HG03378 (cell line): ENCODE measurements at regions not wholly inside any gene's neighbourhood (a gene's known extent, or its start where the extent isn't known, plus 50 kb on each side); places are given as distances from the start of the nearest gene placed in this dataset.

Experiments
- ATAC-seq: cut with Tn5 transposase; IDR thresholded peaks from one replicate; pipeline ENCODE4 v1.9.1; 2021; ENCODE audit warnings: mild to moderate bottlenecking, moderate library complexity; ENCODE audit not compliant: unreplicated experiment

GRCh38 chr4:19375136-19375804, 876.4 kb upstream of the SLIT2 start:
- ATAC-seq: no peak

GRCh38 chr4:19372390-19372789, 879.3 kb upstream of the SLIT2 start:
- ATAC-seq: no peak

- ATAC-seq: no peak
Measured at GRCh38 chr4:19368800-19369199, 882.9 kb upstream of the SLIT2 start.

GRCh38 chr4:19366916-19367315, 884.8 kb upstream of the SLIT2 start:
- ATAC-seq: no peak

GRCh38 chr4:19358015-19358414, 893.7 kb upstream of the SLIT2 start:
- ATAC-seq: no peak

- no peak for ATAC-seq
Measured at GRCh38 chr4:19349416-19349815, 902.3 kb upstream of the SLIT2 start.

- no peak for ATAC-seq
Measured at GRCh38 chr4:19348746-19349145, 903.0 kb upstream of the SLIT2 start.

GRCh38 chr4:19346636-19347035, 905.1 kb upstream of the SLIT2 start:
- ATAC-seq: no peak

- no peak for ATAC-seq
Measured at GRCh38 chr4:19329631-19330030, 922.1 kb upstream of the SLIT2 start.

- ATAC-seq: no peak
Measured at GRCh38 chr4:19329077-19329476, 922.6 kb upstream of the SLIT2 start.

GRCh38 chr4:19327364-19327763, 924.3 kb upstream of the SLIT2 start:
- ATAC-seq: no peak

GRCh38 chr4:19324184-19324583, 927.5 kb upstream of the SLIT2 start:
- ATAC-seq: no peak

GRCh38 chr4:19319607-19320006, 932.1 kb upstream of the SLIT2 start:
- no peak for ATAC-seq

GRCh38 chr4:19317377-19317776, 934.3 kb upstream of the SLIT2 start:
- ATAC-seq: no peak

- ATAC-seq: no peak
Measured at GRCh38 chr4:19314116-19314515, 937.6 kb upstream of the SLIT2 start.

GRCh38 chr4:19309378-19309777, 942.3 kb upstream of the SLIT2 start:
- ATAC-seq: no peak

GRCh38 chr4:19304028-19304427, 947.7 kb upstream of the SLIT2 start:
- ATAC-seq: no peak

GRCh38 chr4:19301527-19301926, 950.2 kb upstream of the SLIT2 start:
- ATAC-seq: no peak

GRCh38 chr4:19300213-19300612, 951.5 kb upstream of the SLIT2 start:
- no peak for ATAC-seq

- no peak for ATAC-seq
Measured at GRCh38 chr4:19298998-19299397, 952.7 kb upstream of the SLIT2 start.

GRCh38 chr4:19293781-19294180, 957.9 kb upstream of the SLIT2 start:
- no peak for ATAC-seq

GRCh38 chr4:19293080-19293479, 958.6 kb upstream of the SLIT2 start:
- no peak for ATAC-seq

GRCh38 chr4:19286924-19287323, 964.8 kb upstream of the SLIT2 start:
- ATAC-seq: no peak
